C1 segment of cervical spinal cord (tissue), 14 donors: ENCODE measurements at regions not wholly inside any gene's neighbourhood (a gene's known extent, or its start where the extent isn't known, plus 50 kb on each side); places are given as distances from the start of the nearest gene placed in this dataset.

Experiments used
- DNase-seq, 14 donors: peaks; one replicate each; lab custom pipeline; 2025; lab: John Stamatoyannopoulos, UW

DNA sequence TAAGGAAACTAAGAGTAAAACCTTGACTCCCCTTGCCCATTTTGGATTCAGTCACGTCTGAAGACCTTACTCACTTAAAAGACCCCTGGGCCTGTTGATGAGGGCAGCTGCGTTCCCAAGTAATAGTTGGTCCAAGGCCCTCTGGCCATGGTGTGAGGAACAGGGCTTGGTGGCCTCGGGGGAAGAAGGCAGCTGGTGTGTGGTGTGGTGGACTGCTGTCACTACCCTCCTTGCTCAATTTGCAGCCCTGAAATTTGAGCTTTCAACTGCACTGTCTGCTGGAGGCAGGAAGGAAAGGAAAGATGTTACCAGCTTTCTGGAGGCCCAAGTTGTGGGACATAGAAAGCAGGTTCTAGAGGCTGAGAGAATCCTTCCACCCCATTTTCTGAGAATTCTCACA lies 128.2 kb downstream of the SLC38A6 start:
- no peak for DNase-seq

DNA sequence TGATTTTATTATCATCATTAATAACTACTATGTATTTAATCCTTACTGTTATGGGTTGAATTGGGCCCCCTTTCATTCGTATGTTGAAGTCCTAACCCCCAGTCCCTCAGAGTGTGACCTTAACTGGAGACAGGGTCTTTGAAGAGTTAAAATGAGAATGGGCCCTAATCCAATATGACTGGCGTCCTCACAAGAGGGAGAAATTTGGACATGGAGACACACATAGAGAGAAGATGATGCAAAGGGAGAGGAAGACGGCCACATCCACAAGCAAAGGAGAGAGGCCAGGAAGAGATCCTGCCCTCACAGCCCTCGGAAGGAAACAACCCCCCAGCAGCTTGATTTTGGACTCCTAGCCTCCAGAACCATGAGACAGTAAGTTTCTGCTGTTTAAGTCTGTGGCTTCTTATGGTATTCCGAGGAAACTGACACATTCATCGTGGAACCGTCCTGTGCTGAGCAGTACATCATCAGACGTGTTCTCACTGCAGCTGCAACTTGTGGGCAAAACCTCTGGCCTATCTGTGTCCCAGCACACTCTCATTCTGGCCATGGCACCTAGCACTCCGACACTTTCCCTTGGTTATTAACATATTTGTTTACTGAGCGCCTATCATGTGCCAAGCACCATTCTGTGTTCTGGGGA lies 127.6 kb downstream of the SLC38A6 start:
- DNase-seq, result no peak

DNA sequence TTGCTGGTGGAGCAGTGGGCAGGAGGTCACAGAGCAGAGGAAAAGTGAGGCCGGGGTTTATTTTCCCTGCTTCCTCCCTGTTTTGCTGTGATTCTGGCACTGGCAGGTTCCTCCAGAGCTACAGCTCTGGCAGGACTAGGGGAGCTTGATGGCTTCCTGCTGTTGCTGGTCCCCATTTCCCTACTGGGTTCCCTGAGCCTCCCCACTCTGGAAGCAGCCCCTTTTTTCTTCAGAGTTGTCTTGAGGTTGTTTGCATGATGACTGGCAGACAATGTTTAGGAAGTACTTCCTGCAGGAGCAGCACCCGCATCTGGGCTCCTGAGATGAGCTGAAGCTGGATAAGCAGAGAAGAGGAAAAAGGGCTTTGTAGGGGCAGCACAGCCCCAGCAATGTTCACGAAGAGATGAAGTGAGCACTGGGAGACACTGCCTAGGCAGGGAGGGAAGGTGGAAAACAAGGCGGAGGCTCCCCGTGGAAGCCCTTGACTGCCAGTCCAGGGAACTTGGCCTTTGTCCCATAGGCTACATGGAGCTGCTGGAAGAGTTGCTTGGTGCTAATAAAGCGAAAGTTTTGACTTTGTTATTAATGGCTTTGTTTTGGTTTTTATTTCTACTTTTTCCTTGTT lies 126.9 kb downstream of the SLC38A6 start:
- DNase-seq, result no peak

DNA sequence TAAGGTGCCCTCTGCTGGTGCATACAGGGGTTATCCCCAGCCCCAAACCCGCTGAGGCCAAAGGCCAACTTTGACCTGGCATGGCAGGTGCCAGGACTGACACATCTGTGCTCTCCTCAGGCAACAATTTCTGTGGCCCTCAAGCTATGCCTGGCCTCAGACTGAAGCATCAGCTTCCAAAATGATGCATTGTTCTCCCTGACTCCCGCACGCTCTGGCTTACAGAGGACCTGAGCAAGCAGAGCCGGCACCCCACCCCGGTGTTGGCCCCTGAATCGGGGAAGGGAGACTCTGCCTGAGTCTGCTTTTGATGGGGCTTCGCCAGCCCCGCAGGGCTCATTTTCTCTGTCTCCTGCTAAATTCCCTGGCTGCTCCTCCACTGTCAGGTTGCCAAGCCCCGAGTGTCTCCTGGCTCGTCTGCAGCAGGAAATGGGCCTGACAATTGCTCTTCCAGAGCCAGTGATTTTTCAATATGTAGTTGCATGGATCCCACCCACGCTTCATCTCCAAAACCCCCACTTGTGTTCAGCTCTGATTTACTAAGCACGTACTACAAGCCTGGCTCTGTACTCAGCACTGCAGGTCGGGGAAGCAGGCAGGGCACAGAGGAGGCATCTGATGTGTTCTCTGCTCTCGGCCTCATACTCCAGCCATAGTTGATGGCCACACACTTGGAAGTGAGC lies 126.1 kb downstream of the SLC38A6 start:
- DNase-seq, result no peak

DNA sequence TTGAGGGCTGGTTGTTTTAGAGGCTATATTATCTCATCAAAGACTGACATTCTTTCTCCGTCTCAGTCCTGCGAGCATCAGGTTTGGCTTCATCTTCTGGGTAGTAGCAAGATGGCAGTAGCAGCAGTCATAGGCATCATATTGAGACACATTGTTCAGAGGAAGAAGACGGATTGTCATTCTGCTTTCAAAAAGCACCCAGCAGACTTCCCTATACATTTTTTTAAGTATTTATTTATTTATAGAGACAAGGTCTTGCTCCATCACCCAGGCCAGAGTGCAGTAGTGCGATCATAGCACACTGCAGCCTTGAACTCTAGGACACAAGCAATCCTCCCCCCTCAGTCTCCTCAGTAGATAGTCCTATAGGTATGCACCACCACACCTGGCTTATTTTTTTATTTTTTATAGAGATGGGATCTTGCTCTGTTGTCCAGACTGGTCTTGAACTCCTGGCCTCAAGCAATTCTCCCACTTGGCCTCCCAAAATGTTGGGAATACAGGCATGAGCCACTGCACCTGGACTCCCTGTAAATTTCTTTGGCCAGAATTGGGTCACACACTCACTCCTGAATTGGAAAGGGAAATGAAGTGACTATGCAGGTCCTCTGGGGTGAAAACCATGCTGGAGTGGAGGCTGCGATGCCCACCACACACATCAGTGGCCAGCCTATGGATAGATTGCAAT lies 125.4 kb downstream of the SLC38A6 start:
- no peak for DNase-seq

DNA sequence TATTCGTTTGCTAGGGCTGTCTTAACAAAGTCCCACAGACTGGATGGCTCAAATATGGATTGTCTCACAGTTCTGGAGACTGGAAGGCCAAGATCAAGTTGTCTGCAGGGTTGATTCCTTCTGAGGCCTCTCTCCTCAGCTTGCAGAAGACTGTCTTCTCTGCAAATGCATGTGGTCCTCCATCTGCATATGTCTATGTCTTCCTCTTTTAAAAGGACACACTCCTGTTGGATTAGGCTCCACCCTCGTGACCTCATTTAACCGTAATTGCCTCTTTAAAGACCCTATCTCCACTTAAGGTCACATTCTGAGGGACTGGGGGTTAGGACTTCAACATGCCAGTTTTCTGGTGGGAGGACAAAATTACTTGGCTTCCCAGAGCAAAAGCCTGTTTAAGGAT lies 123.3 kb downstream of the SLC38A6 start:
- DNase-seq, result no peak

DNA sequence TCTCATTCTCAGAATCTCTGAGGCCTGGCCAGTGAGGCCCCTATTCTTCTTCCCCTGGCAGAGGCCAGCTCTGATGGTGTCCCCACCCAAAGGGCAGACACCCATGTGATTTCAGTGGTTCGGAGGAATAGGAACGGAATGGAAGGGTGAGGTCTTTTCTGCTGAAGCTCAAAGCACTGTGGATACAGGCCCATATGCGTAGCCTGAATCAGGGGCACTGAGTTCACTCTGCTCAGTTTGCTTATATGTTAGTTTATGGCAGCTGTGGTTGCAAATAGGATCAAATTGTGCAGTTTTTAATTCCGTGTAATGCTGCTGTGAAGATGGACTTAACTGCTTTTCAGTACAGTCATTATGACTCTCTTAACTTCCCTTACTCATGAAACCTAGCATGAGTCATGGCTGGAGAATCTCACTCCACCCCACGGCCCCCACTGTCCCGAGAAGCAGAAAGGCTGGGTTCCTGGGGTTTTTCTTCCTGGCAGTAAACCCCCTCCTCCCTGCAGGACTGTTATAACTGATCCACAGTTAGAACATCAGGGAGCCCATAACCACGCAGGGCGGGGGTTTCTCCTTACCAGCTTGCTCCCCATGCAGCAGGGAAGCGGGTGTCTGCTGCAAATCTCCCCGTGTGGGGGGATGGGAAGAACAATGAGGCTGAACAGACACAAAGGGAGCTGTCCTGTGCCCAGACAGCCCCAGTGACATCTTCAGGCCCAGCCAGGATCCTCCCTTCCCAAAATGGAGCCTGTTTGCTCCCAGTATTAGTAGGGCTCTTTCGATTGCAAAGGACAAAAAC lies 122.7 kb downstream of the SLC38A6 start:
- DNase-seq, result no peak

DNA sequence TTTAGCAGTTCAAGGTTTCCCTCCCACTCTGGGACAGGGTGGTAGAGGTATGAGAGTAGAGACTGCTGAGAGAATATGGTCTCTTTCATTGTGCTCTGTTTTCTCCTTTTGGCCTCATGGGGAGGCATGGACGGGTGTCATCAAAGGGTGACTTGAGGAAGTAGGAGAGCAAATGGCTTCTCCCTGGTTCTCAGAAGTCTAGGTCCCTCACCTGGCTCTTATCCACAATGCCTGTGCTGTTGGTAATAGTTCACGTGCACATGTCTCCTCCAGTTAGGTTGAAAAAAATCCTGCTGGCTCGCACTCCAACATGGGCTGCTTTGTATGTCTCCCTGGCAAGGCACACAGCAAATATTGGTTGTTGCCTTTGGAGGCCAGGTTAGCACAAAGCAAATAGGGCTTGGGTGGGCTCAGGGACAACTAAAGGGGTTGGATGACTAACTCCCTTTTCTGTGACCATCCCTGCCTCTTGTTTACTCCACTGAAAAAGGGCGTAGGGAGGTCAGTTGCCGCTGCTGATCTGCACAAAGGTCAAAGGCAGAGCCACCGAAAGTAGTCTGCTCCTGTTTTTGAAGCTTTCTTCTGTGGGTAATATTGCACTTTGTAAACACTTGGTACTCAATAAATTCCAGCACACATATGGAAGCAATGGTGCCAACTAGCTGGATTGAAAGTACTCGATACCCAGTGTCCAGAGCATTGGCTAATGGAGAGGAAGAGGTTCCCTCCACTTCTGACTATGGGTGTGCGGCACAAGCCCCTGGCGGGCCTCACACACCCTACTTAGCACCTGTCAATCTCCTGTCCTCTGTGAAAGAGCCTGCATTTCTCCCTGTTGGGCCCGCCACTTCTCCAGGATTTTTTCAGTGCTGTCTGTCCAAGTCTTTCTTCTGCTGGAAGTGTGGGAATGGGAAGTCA lies 121.8 kb downstream of the SLC38A6 start:
- DNase-seq, result no peak
